Astrocyte of the spinal cord (primary cell): ENCODE measurements at regions not wholly inside any gene's neighbourhood (a gene's known extent, or its start where the extent isn't known, plus 50 kb on each side); places are given as distances from the start of the nearest gene placed in this dataset.
A peak's percentile ranks its signal among the peaks of the same experiment; 100 is the strongest.
"Not testable (repeated sequence)": the region's sequence is repeated elsewhere in the genome, so short reads cannot be mapped to it uniquely, and the experiment has no call there.

Source experiments
- DNase-seq: peaks from one replicate; pipeline ENCODE4 v3.0.0; 2011; ENCODE audit warnings: low read depth, low spot score
- H3K4me3 ChIP-seq: 2 replicates; pipeline ENCODE4 v1.5.1; 2011; ENCODE audit warnings: low read depth, mild to moderate bottlenecking, low read length, moderate library complexity
- CTCF ChIP-seq: IDR thresholded peaks from 2 replicates; pipeline ENCODE4 v1.5.1; 2012; ENCODE audit warnings: low read depth, mild to moderate bottlenecking, low read length, inconsistent platforms
- in situ Hi-C: cut with HindIII; loops from 2 replicates; pipeline ENCODE4 v1.10.0; 2017; ENCODE audit warnings: low sequenced_read_pairs

GRCh38 chr6:16933961-16934360, 167.9 kb upstream of the STMND1 start:
- no peak for TF ChIP-seq CTCF
- DNase-seq: peak; percentile 12
- H3K4me3 ChIP-seq: no peak overlapping the region
- in situ Hi-C loops: no loop called here

- in situ Hi-C loops: no loop called here
- TF ChIP-seq CTCF: no peak
- no peak overlapping the region for H3K4me3 ChIP-seq
Measured at GRCh38 chr6:16933532-16933931, 168.3 kb upstream of the STMND1 start.

GRCh38 chr6:16932920-16933319, 168.9 kb upstream of the STMND1 start:
- in situ Hi-C loops: no loop called here
- no peak overlapping the region for H3K4me3 ChIP-seq
- DNase-seq: no peak
- no peak for TF ChIP-seq CTCF

More at GRCh38 chr6:16933532-16933931, 168.3 kb upstream of the STMND1 start:
- no peak for DNase-seq

- DNase-seq, H3K4me3 ChIP-seq, in situ Hi-C loops: not testable (repeated sequence)
Measured at GRCh38 chr6:16931079-16931478, 169.8 kb upstream of the ATXN1 start.

- in situ Hi-C loops: no loop called here
- TF ChIP-seq CTCF: no peak
- no peak for DNase-seq
- H3K4me3 ChIP-seq: no peak overlapping the region
Measured at GRCh38 chr6:16930432-16930831, 169.2 kb upstream of the ATXN1 start.

- DNase-seq: peak; percentile 97
- TF ChIP-seq CTCF: no peak
- in situ Hi-C loops: no loop called here
- H3K4me3 ChIP-seq: no peak overlapping the region
Measured at GRCh38 chr6:16929809-16930208, 168.5 kb upstream of the ATXN1 start.

- no peak for DNase-seq
- in situ Hi-C loops: no loop called here
- no peak overlapping the region for H3K4me3 ChIP-seq
- no peak for TF ChIP-seq CTCF
Measured at GRCh38 chr6:16928387-16928786, 167.1 kb upstream of the ATXN1 start.
